Gastroesophageal sphincter (tissue), 4 donors: ENCODE measurements at regions not wholly inside any gene's neighbourhood (a gene's known extent, or its start where the extent isn't known, plus 50 kb on each side); places are given as distances from the start of the nearest gene placed in this dataset.
"Not testable (repeated sequence)": the region's sequence is repeated elsewhere in the genome, so short reads cannot be mapped to it uniquely, and the experiment has no call there.

Source experiments
- ATAC-seq: fragments of 150-250 bp; one replicate; pipeline ENCODE4 v1.9.1; 2016; ENCODE audit warnings: mild to moderate bottlenecking, moderate library complexity
- H3K27ac ChIP-seq, 4 donors: fragments of 200-600 bp; sonication (generic) in 3 of 4; 1 replicate in 3 of 4; 2 replicates in 1 of 4; pipeline ENCODE4 v1.5.1; 2016 to 2019
- H3K27me3 ChIP-seq: fragments of 200-600 bp; sonication (generic); one replicate; pipeline ENCODE4 v1.5.1; 2019
- H3K36me3 ChIP-seq, 2 donors: fragments of 200-600 bp; sonication (generic); one replicate each; pipeline ENCODE4 v1.5.1; 2019; ENCODE audit warnings: control low read depth in 1 of 2
- H3K4me1 ChIP-seq, 3 donors: fragments of 200-600 bp; sonication (generic); 1 replicate in 2 of 3; 2 replicates in 1 of 3; pipeline ENCODE4 v1.5.1; 2016 to 2019; ENCODE audit warnings: control low read depth in 2 of 3
- H3K4me3 ChIP-seq, 2 donors: fragments of 200-600 bp; sonication (generic); one replicate each; pipeline ENCODE4 v1.5.1; 2019; ENCODE audit warnings: mild to moderate bottlenecking in 1 of 2, moderate library complexity in 1 of 2
- H3K9me3 ChIP-seq, 3 donors: fragments of 200-600 bp; sonication (generic); one replicate each; pipeline ENCODE4 v1.5.1; 2017 to 2019; ENCODE audit warnings: control low read depth in 2 of 3
- EP300 ChIP-seq: sonication (generic); formaldehyde crosslinking; IDR thresholded peaks from one replicate; pipeline ENCODE4 v1.6.1; 2017; ENCODE audit warnings: antibody characterized with exemption, mild to moderate bottlenecking
- POLR2A ChIP-seq, 2 donors: fragments of 450-650 bp; IDR thresholded peaks; one replicate each; pipeline ENCODE4 v1.6.1; 2017; ENCODE audit warnings: antibody characterized with exemption in 2 of 2, mild to moderate bottlenecking in 2 of 2, moderate library complexity in 1 of 2
- POLR2AphosphoS5 ChIP-seq: sonication (generic); formaldehyde crosslinking; IDR thresholded peaks from one replicate; pipeline ENCODE4 v1.6.1; 2017; ENCODE audit warnings: antibody characterized with exemption
- WGBS, 2 donors: methylation state at CpG; one replicate each; pipeline ENCODE4 v1.1.5; 2018; ENCODE audit warnings: low coverage in 1 of 2; 5-methylcytosine and 5-hydroxymethylcytosine counted together
- TF ChIP-seq, protein P1 (sequence below), 4 experiments: fragments of 200-600 bp in 2 of 4; fragments of 450-650 bp in 2 of 4; sonication (generic) in 1 of 4; IDR thresholded peaks; one replicate each; pipeline ENCODE4 v1.5.1; 2017 to 2019; ENCODE audit warnings: antibody characterized with exemption in 4 of 4, mild to moderate bottlenecking in 2 of 4, moderate library complexity in 2 of 4

DNA sequence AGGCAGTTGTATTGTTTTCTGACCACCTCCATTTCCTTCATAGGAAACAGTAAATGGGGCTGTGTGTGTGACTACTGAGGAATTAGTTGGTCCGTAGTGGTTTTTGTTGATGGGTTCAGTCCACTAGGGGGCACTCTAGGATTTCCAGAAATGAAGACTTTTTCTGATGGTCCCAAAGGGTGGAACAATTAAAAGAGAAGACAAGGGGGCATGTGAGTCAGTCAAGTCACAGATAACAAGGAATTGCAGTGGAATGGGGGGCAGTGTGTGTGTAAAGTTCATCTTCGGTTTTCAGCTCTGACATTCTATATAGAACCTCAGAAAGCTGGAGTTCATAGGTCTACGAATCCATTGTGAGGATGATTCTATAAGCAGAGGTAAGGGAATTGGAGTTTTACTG is 186.6 kb upstream of the OR4E1 start:
- no peak for ATAC-seq
- no peak overlapping the region for H3K27ac ChIP-seq
- H3K27me3 ChIP-seq = no peaks in the 10 kb centered on the region
- WGBS, 2 donors = 51 to 60% methylated on average over 3 of the region's 3 CpGs
- no peaks in the 10 kb centered on the region for H3K9me3 ChIP-seq
- H3K36me3 ChIP-seq = no peaks in the 10 kb centered on the region
- no peaks in the 10 kb centered on the region for H3K4me1 ChIP-seq
- H3K4me3 ChIP-seq = no peak overlapping the region
- no peak for TF ChIP-seq EP300

- WGBS, 2 donors = 79 to 85% methylated on average over 2 of the region's 3 CpGs
- no peak for TF ChIP-seq EP300
- TF ChIP-seq POLR2A (IDR thresholded peaks at IDR 0.05) = no peak
- TF ChIP-seq, protein P1, sequence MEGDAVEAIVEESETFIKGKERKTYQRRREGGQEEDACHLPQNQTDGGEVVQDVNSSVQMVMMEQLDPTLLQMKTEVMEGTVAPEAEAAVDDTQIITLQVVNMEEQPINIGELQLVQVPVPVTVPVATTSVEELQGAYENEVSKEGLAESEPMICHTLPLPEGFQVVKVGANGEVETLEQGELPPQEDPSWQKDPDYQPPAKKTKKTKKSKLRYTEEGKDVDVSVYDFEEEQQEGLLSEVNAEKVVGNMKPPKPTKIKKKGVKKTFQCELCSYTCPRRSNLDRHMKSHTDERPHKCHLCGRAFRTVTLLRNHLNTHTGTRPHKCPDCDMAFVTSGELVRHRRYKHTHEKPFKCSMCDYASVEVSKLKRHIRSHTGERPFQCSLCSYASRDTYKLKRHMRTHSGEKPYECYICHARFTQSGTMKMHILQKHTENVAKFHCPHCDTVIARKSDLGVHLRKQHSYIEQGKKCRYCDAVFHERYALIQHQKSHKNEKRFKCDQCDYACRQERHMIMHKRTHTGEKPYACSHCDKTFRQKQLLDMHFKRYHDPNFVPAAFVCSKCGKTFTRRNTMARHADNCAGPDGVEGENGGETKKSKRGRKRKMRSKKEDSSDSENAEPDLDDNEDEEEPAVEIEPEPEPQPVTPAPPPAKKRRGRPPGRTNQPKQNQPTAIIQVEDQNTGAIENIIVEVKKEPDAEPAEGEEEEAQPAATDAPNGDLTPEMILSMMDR (IDR thresholded peaks at IDR 0.05) = no peak
- TF ChIP-seq POLR2AphosphoS5 = no peak
- H3K36me3 ChIP-seq = no peaks in the 10 kb centered on the region
- no peaks in the 10 kb centered on the region for H3K9me3 ChIP-seq
- peaks cover 11% of the 10 kb centered on the region for H3K27me3 ChIP-seq
- no peak for ATAC-seq
- no peak overlapping the region for H3K27ac ChIP-seq
- H3K4me1 ChIP-seq = no peaks in the 10 kb centered on the region
- no peak overlapping the region for H3K4me3 ChIP-seq
Measured at GRCh38 chr14:21852775-21853174, 179.2 kb upstream of the OR4E1 start.

- H3K27ac ChIP-seq = no peak overlapping the region
- no peak overlapping the region for H3K4me3 ChIP-seq
- no peaks in the 10 kb centered on the region for H3K4me1 ChIP-seq
- 20 to 33% methylated on average over 4 of the region's 4 CpGs for WGBS, 2 donors
- no peaks in the 10 kb centered on the region for H3K9me3 ChIP-seq
- no peaks in the 10 kb centered on the region for H3K36me3 ChIP-seq
- TF ChIP-seq, protein P1 (IDR thresholded peaks at IDR 0.05) = peak in 3 of 4 experiments; percentile 11 to 50 (median 14)
- no peak for TF ChIP-seq POLR2A (IDR thresholded peaks at IDR 0.05)
- peaks cover 11% of the 10 kb centered on the region for H3K27me3 ChIP-seq
- no peak for ATAC-seq
Measured at GRCh38 chr14:21852061-21852664, 178.5 kb upstream of the OR4E1 start.

GRCh38 chr14:21846902-21847301 is 173.3 kb upstream of the OR4E1 start:
- H3K27ac ChIP-seq, H3K4me3 ChIP-seq, H3K4me1 ChIP-seq, H3K27me3 ChIP-seq, H3K36me3 ChIP-seq, H3K9me3 ChIP-seq, ATAC-seq: not testable (repeated sequence)
- 60 to 72% methylated on average over 4 to 10 of the region's 11 CpGs for WGBS, 2 donors

DNA sequence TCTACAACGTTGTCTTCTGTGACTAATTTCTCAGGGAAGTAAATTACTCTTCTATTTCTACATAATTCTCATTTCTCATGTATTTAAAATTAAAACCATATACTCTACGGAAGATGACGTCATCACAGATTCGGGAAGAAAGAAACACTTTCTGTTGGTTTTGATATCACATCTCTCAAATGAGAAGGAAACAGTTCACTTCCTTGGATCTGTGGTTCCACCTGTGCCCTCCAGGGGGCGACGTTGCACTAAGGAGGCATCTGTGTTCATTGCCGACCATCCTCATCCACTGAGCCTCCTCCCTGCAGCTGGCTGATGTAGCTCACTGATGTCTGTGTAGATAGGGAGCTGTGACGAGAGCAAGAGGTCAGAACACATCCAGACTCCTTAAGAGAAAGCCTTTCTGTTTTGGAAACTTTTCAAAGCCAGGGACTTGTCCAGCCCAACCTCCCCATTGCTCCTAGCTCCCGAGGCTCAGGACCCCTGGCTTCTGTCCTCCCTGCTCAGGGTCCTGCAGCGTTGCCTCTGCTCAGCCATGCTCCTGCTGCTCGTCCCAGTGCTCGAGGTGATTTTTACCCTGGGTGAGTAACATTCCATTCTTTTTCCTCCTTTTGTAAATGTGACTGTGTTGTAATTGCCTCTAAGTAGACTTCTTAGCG is 172.7 kb upstream of the OR4E1 start:
- TF ChIP-seq POLR2A (IDR thresholded peaks at IDR 0.05) (no peak), POLR2AphosphoS5 (no peak), EP300 (no peak)
- TF ChIP-seq, protein P1 (IDR thresholded peaks at IDR 0.05) = peak in 1 of 4 experiments; percentile 33
- 23 to 33% methylated on average over 10 to 11 of the region's 13 CpGs for WGBS, 2 donors
- H3K27ac ChIP-seq = no peak overlapping the region

DNA sequence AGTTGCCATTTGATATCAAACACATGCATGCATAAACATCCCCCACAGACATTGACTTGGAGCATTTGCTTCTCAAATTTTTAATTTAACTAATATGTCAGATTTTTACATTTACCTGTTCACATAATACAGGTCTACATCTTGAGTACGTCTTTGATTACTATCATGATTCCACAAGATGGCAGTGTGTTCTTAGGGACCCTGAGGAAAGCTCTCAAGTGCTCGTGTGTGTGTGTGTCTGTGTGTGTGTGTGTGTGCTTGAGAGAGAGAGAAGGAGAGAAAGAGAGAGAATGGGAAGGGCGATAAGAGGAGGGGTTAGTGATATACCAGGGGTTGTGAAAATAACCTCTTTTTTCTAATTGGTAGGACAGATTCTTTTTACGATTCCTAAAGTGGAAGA is 167.1 kb upstream of the OR4E1 start:
- no peaks in the 10 kb centered on the region for H3K9me3 ChIP-seq
- no peak overlapping the region for H3K27ac ChIP-seq
- TF ChIP-seq EP300 (no peak), POLR2AphosphoS5 (no peak), POLR2A (IDR thresholded peaks at IDR 0.05) (no peak)
- TF ChIP-seq, protein P1 (IDR thresholded peaks at IDR 0.05) = no peak
- ATAC-seq = no peak
- H3K4me1 ChIP-seq = no peaks in the 10 kb centered on the region
- peaks cover 11% of the 10 kb centered on the region for H3K27me3 ChIP-seq
- H3K36me3 ChIP-seq = no peaks in the 10 kb centered on the region
- no peak overlapping the region for H3K4me3 ChIP-seq
- WGBS, 2 donors = 0 to 14% methylated on average over 2 to 4 of the region's 4 CpGs

More for the DNA sequence above, 172.7 kb upstream of the OR4E1 start:
- Histone ChIP-seq H3K9me3 (no peaks in the 10 kb centered on the region), H3K4me3 (no peak overlapping the region), H3K36me3 (no peaks in the 10 kb centered on the region), H3K4me1 (no peaks in the 10 kb centered on the region), H3K27me3 (peaks cover 8% of the 10 kb centered on the region)
- ATAC-seq = no peak
